HTR-8/SVneo (cell line): ENCODE measurements at regions not wholly inside any gene's neighbourhood (a gene's known extent, or its start where the extent isn't known, plus 50 kb on each side); places are given as distances from the start of the nearest gene placed in this dataset.
"Not testable (repeated sequence)": the region's sequence is repeated elsewhere in the genome, so short reads cannot be mapped to it uniquely, and the experiment has no call there.

ENCODE experiments used
- DNase-seq: peaks from one replicate; pipeline ENCODE4 v3.0.0; 2011; ENCODE audit warnings: low spot score, mixed read lengths; ENCODE audit not compliant: insufficient read length
- FAIRE-seq: peaks from 2 replicates; lab custom pipeline; 2011; peaks lifted over from hg19 to GRCh38; lab: Jason Lieb, UNC

GRCh38 chr10:121310151-121310711, 288.0 kb downstream of the FGFR2 start:
- DNase-seq (no peak), FAIRE-seq (no peak)

DNA sequence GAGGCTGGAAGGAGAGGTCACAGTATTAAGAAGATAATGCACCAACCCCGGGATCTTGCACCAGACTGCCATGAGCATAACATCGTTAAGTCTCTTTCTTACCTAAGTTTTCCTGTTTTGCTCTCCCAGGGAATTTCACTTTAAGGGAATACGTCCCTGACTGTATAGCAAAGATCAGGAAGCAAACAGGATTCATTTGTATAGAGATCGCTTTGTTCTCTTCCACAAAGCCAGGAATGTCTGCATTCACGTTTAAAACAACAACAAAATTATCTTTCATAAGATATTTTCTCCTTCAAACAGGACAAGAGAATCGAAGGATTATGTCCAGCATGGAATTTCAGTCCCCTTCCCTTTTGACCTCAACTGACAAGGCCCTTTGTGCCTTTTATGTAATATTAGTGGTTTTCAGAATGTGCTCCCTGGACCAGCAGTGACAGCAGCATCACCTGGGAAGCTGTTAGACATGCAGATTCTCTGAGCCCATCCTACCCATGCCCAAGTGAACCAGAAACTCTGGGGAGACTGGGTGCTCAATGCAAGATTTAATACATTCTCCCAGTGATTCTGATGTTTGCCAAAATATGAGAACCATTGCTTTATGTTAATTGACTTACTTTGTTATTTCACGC, 286.3 kb downstream of the FGFR2 start:
- DNase-seq (no peak), FAIRE-seq (no peak)

GRCh38 chr10:121312587-121312986, 285.7 kb downstream of the FGFR2 start:
- FAIRE-seq = no peak

DNA sequence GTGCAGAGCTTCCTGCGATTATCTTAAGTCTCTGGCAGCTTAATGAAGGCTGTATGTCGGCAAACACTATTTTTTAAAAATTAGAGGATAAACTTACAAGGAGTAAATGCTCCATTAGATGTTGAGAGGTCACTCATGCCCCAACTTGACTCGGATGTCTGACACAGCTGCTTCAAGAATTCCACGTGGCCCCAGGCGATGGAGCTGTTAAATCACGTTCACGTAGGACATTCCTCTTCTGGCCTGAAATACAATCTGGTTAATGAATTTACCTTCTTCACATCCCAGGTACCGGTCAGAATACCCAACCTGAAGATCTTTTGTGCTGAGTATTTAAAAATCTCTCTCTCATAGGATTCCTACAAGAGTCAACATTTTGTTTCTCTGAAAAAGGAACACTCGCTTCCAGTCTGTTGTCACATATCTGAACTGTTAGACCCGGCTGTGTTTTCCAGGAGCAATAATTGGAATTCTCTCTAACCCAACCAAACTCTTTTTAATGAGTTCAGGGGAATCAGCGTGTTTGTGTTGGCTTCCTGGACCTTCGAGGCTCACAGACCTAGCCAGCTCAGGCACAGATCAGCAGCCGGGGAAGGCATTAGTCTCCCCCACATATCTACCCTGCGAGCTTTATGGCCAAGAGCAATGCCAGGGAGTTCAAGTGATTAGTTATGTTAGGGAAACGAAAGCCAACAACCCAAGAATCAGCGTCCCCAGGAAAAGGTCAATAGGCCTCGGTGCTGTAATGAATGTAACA, 284.9 kb downstream of the FGFR2 start:
- FAIRE-seq = no peak
- no peak for DNase-seq

More at GRCh38 chr10:121312587-121312986, 285.7 kb downstream of the FGFR2 start:
- no peak for DNase-seq

- FAIRE-seq = no peak
- no peak for DNase-seq
Measured at GRCh38 chr10:121316432-121316831, 281.8 kb downstream of the FGFR2 start.

DNA sequence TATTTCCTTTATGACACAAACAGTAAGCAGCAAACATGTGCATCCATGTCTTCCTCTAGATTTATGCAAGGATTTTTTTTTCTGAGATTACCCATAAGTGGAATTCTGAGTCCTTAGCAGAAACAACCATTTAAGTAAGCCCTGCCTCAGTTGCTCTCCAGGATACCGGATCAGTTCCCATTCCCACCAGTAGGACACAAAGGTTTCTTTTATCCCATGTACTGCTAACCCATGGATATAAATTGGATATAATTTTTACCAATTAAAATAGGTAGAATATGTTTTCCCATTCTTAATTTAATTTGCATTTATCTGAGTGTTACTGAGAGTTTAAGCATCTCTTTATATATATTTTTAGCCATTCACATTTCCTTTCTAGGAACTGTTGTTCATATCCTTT, 280.9 kb downstream of the FGFR2 start:
- no peak for FAIRE-seq
- DNase-seq = no peak

GRCh38 chr10:121322046-121322445, 276.2 kb downstream of the FGFR2 start:
- FAIRE-seq (no peak), DNase-seq (no peak)

- DNase-seq = no peak
- FAIRE-seq = no peak
Measured at GRCh38 chr10:121322776-121323175, 275.5 kb downstream of the FGFR2 start.

DNA sequence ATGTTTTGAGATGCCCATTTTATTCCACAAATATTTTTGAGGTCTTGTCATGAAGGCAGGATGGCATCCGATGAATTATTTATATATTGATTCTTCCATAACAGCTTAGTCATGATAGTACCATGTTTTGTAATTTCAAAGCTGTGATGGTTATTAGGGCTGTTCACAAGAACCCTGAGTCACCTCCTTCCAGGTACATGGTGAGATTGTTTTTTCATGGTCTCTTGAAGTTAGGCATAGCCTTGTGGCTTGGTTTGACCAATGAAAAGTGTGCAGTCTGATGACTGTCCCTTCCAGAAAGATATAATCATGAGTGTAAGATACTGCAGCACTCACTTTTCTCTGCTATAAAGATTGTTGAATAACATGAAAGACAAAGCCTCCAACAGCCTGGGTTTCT, 274.8 kb downstream of the FGFR2 start:
- DNase-seq = no peak

GRCh38 chr10:121324678-121325213, 273.5 kb downstream of the FGFR2 start:
- FAIRE-seq = no peak
- DNase-seq = no peak

More for the DNA sequence above, 274.8 kb downstream of the FGFR2 start:
- no peak for FAIRE-seq

DNA sequence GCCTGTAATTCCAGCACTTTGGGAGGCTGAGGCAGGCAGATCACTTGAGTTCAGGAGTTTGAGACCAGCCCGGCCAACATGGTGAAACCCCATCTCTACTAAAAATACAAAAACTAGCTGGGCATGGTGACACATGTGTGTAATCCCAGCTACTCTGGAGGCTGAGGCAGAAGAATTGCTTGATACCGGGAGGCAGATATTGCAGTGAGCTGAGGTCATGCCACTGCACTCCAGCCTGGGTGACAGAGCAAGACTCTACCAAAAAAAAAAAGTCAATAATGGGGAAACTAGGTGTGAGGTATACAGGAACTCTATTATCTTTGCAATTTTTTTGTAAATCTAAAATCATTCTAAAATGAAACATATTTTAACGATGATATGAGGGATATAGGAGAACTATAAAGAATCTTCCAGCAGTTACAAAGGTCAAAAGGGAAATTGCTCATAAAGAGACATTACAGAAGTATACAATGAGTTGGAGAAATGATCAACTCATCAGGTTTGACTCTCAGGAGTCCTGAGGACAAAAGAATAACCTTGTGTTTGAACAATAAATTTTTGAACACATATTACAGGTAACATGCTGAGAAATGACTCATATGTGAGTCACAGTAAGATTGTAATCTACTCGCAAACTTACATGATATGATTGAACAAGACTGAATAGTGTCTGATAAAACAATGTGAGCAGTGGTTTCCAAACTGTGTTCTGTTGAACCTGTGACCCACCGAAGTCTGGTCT, 272.6 kb downstream of the FGFR2 start:
- no peak for FAIRE-seq
- DNase-seq = no peak

- FAIRE-seq (no peak), DNase-seq (no peak)
Measured at GRCh38 chr10:121326905-121327304, 271.3 kb downstream of the FGFR2 start.

GRCh38 chr10:121327727-121328126, 270.5 kb downstream of the FGFR2 start:
- FAIRE-seq (no peak), DNase-seq (no peak)

GRCh38 chr10:121329631-121330030, 268.6 kb downstream of the FGFR2 start:
- not testable (repeated sequence) for FAIRE-seq, DNase-seq

DNA sequence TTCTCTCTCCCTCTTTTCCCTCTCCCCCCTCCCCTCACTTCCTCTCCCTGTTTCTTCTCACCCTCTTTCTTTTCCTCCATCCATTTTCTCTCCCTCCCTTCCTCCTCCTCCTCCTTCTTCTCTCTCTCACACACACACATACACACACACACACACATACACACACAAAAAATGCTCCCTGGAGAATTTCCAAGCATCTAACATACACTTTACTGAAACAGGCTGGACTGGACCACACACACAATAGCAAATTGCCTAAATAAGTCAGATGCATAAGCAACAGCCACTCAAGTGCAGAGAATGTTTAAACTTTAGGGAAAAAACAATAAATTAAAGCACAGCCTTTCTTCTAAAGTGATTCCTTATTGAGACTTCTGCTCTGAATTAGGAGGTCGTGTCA, 267.7 kb downstream of the FGFR2 start:
- DNase-seq = no peak
- no peak for FAIRE-seq

DNA sequence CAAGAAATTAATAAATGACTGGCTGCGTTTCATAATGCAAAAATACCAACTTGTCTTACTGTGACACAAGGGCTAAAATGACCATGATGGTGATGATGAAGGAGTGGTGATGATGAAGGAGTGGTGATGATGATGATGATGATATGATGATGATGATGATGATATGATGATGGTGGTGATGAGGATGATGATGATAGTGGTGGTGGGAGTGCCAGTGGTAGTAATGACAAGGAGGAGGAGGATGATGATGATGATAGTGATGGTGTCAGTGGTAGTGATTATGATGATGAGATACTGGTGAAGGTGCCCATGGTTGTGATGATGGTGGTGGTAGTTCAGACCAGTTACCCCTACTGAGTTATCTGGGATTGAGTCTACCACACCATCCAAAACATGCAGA, 265.9 kb downstream of the FGFR2 start:
- FAIRE-seq = no peak
- DNase-seq = no peak

DNA sequence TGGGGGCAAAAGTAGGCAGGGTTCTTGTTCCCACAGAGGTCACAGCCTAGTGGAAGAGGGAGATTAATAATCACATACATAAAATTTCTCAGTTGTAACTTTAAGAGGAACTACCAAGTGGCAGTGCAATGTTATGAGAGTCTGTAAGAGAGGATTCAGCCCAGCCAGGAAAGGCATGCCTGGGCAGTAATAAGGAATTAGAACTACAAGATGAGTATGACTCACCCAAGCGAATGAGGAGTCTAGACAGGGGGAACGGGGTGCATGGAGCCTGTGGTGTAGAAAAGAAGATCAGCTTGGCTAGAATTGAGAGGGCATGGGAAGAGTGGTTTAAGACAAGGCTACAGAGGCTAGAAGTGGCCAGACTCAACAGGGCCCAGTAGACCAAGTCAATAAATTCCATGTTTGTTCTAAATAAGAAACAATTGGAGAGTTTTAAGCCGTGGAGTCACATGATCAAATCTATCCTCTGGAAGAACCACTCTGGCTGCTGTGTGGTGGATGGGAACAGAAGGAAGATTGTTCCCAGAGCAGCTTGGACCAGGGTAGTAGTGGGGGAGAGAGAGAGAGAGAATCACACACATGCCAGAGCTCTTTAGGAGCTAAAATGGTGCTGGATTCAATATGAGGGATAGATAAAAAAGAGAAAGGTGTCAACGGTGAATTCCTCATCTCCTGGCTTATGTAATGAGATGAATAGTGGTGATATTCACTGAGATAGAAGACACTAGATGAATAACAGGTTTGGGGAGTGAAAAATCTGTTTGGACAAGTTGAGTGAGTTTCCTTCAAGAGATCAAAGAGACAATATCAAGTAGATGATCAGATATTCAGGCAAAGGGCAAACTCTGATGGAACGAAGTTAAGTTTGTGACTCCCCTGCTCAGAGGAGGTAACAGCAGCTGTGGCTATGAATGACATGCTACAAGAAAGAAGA, 265.1 kb downstream of the FGFR2 start:
- FAIRE-seq = no peak
- no peak for DNase-seq

- FAIRE-seq (no peak), DNase-seq (no peak)
Measured at GRCh38 chr10:121335386-121335925, 262.8 kb downstream of the FGFR2 start.

- DNase-seq = no peak
Measured at GRCh38 chr10:121337427-121337826, 260.8 kb downstream of the FGFR2 start.

More at GRCh38 chr10:121337427-121337826, 260.8 kb downstream of the FGFR2 start:
- no peak for FAIRE-seq
